GM23338 (cell line): ENCODE measurements at regions not wholly inside any gene's neighbourhood (a gene's known extent, or its start where the extent isn't known, plus 50 kb on each side); places are given as distances from the start of the nearest gene placed in this dataset.

Experiments used
- CTCF ChIP-seq, 2 experiments: fragments of 200-600 bp in 1 of 2; sonication (generic) in 1 of 2; conservative IDR thresholded peaks; 2 replicates each; pipeline versions ENCODE4 v1.5.1 to v1.6.1; 2016 to 2017; ENCODE audit warnings: antibody characterized with exemption in 2 of 2, low read depth in 2 of 2, mild to moderate bottlenecking in 2 of 2, moderate library complexity in 1 of 2
- EZH2 ChIP-seq: fragments of 200-600 bp; sonication (generic); IDR thresholded peaks from one replicate; pipeline ENCODE4 v1.8.0; 2017; ENCODE audit warnings: antibody characterized with exemption, mild to moderate bottlenecking, low read depth; ENCODE audit not compliant: unreplicated experiment
- JUNB ChIP-seq: IDR thresholded peaks from one replicate; pipeline ENCODE4 v1.6.1; 2016; ENCODE audit warnings: antibody characterized with exemption; ENCODE audit not compliant: unreplicated experiment
- REST ChIP-seq: IDR thresholded peaks from one replicate; pipeline ENCODE4 v1.6.1; 2018; ENCODE audit warnings: antibody characterized with exemption; ENCODE audit not compliant: unreplicated experiment
- STAT1 ChIP-seq: IDR thresholded peaks from one replicate; pipeline ENCODE4 v1.6.1; 2016; ENCODE audit warnings: antibody characterized with exemption; ENCODE audit not compliant: unreplicated experiment
- ZNF114 ChIP-seq: fragments of 250-450 bp; sonication (Bioruptor Pico); IDR thresholded peaks from 2 replicates; pipeline ENCODE4 v1.5.0; 2020; ENCODE audit warnings: mild to moderate bottlenecking, moderate library complexity

- TF ChIP-seq JUNB (no peak), CTCF (conservative IDR thresholded peaks at IDR 0.05; ENCODE audit: low read depth in 2 of 2) (no peak), EZH2 (no peak), REST (no peak), ZNF114 (no peak), STAT1 (no peak)
These were observed 51.3 kb upstream of the WIPF1 start (continued) for GRCh38 chr2:174648896-174649295.
